Skeletal muscle satellite cell (primary cell): ENCODE measurements at regions not wholly inside any gene's neighbourhood (a gene's known extent, or its start where the extent isn't known, plus 50 kb on each side); places are given as distances from the start of the nearest gene placed in this dataset.

Experiments used
- H3K27me3 ChIP-seq: 2 replicates; pipeline ENCODE4 v1.7.0; 2013; ENCODE audit warnings: low read length; ENCODE audit not compliant: control insufficient read depth, insufficient read depth
- H3K36me3 ChIP-seq: 2 replicates; pipeline ENCODE4 v1.7.0; 2013; ENCODE audit warnings: mild to moderate bottlenecking, control low read depth, low read length; ENCODE audit not compliant: insufficient read depth
- H3K4me1 ChIP-seq: 2 replicates; pipeline ENCODE4 v1.7.0; 2013; ENCODE audit warnings: low read length; ENCODE audit not compliant: control insufficient read depth, insufficient read depth
- H3K4me2 ChIP-seq: 2 replicates; pipeline ENCODE4 v1.7.0; 2013; ENCODE audit warnings: mild to moderate bottlenecking, low read length
- H3K4me3 ChIP-seq: 2 replicates; pipeline ENCODE4 v1.7.0; 2013; ENCODE audit warnings: low read length
- H3K9ac ChIP-seq: 2 replicates; pipeline ENCODE4 v1.7.0; 2013; ENCODE audit warnings: mild to moderate bottlenecking, low read depth, low read length, moderate library complexity
- H3K9me3 ChIP-seq: replicated peaks from 2 replicates; pipeline ENCODE4 v1.7.0; 2013; ENCODE audit warnings: mild to moderate bottlenecking, control low read depth, low read length

- H3K4me2 ChIP-seq, result peak overlapping the region; percentile 84
- peak overlapping the region; percentile 72 for H3K4me3 ChIP-seq
- peak overlapping the region; percentile 20 for H3K9ac ChIP-seq
- H3K36me3 ChIP-seq, result no peaks in the 10 kb centered on the region
- H3K9me3 ChIP-seq, result no peaks in the 10 kb centered on the region
- no peaks in the 10 kb centered on the region for H3K4me1 ChIP-seq
- H3K27me3 ChIP-seq, result peaks cover 9% of the 10 kb centered on the region
Measured at GRCh38 chr6:117829594-117830319, 77.3 kb upstream of the SLC35F1 start.

GRCh38 chr6:117837261-117837660, 69.8 kb upstream of the SLC35F1 start:
- no peak overlapping the region for H3K9ac ChIP-seq
- H3K4me3 ChIP-seq, result no peak overlapping the region
- H3K4me1 ChIP-seq, result no peaks in the 10 kb centered on the region
- no peaks in the 10 kb centered on the region for H3K9me3 ChIP-seq
- H3K27me3 ChIP-seq, result peaks cover 14% of the 10 kb centered on the region
- no peaks in the 10 kb centered on the region for H3K36me3 ChIP-seq
- H3K4me2 ChIP-seq, result no peak overlapping the region

GRCh38 chr6:117840541-117840983, 66.5 kb upstream of the SLC35F1 start:
- Histone ChIP-seq H3K4me1 (no peaks in the 10 kb centered on the region), H3K9me3 (no peaks in the 10 kb centered on the region), H3K4me2 (no peak overlapping the region), H3K27me3 (peaks cover 12% of the 10 kb centered on the region), H3K4me3 (no peak overlapping the region), H3K36me3 (no peaks in the 10 kb centered on the region), H3K9ac (no peak overlapping the region)

- Histone ChIP-seq H3K9ac (no peak overlapping the region), H3K4me3 (no peak overlapping the region), H3K9me3 (no peaks in the 10 kb centered on the region), H3K4me2 (no peak overlapping the region), H3K4me1 (no peaks in the 10 kb centered on the region), H3K36me3 (no peaks in the 10 kb centered on the region), H3K27me3 (no peaks in the 10 kb centered on the region)
Measured at GRCh38 chr6:117847912-117848311, 59.2 kb upstream of the SLC35F1 start.

GRCh38 chr6:117849087-117849486, 58.0 kb upstream of the SLC35F1 start:
- Histone ChIP-seq H3K4me3 (no peak overlapping the region), H3K4me2 (no peak overlapping the region), H3K9ac (no peak overlapping the region), H3K4me1 (no peaks in the 10 kb centered on the region), H3K36me3 (no peaks in the 10 kb centered on the region), H3K9me3 (no peaks in the 10 kb centered on the region), H3K27me3 (no peaks in the 10 kb centered on the region)
